ENCODE measurements at regions not wholly inside any gene's neighbourhood (a gene's known extent, or its start where the extent isn't known, plus 50 kb on each side); places are given as distances from the start of the nearest gene placed in this dataset.

DNA sequence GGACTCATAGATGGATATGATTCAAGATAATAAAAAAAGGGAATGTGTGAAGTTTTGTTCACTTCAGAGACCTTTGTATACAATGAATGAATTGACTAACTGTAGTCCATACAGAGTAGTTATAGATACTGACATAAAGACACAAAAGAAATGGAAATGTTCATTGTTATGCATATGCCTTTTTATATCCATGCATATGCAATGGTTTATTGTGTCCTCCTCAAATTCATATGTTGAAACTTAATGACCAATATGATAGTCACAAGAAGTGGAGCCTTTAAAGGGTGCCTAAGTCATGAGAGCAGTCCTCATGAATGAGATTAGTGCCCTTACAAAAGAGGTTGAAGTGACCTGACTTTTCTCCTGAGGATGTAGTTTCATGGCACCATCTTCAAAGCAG lies 467.5 kb upstream of the NDST4 start:
- Histone ChIP-seq H2AFZ (ENCODE audit: low read length) (no peak overlapping the region), H3K36me3 (ENCODE audit: control insufficient read depth, insufficient read depth, low read length) (no peaks in the 10 kb centered on the region), H3K9me3 (ENCODE audit: control insufficient read depth, insufficient read depth, low read depth, low read length) (no peaks in the 10 kb centered on the region), H3K79me2 (ENCODE audit: control insufficient read depth, insufficient read depth, low read length) (no peaks in the 10 kb centered on the region), H3K4me1 (ENCODE audit: control insufficient read depth, extremely low read depth, insufficient read depth, low read length) (no peaks in the 10 kb centered on the region), H4K20me1 (ENCODE audit: control insufficient read depth, extremely low read depth, insufficient read depth, low read length) (no peaks in the 10 kb centered on the region), H3K9ac (ENCODE audit: insufficient read depth, low read length) (no peak overlapping the region), H3K4me3 (replicated peaks in 1 of 4; ENCODE audit: control extremely low read depth in 1 of 4, insufficient read depth in 1 of 4, low read depth in 3 of 4, low read length in 4 of 4) (no peak overlapping the region), H3K4me2 (ENCODE audit: extremely low read depth, insufficient read depth, low read length) (no peak overlapping the region), H3K27ac (ENCODE audit: insufficient read depth, low read length) (no peak overlapping the region), H3K27me3 (ENCODE audit: control insufficient read depth, insufficient read depth, low read length) (no peaks in the 10 kb centered on the region)
- no peak for DNase-seq (ENCODE audit: low read depth in 2 of 2)
- TF ChIP-seq EZH2 (IDR thresholded peaks at IDR 0.05; ENCODE audit: low read length, missing control alignments) = no peak
- TF ChIP-seq, protein P1, sequence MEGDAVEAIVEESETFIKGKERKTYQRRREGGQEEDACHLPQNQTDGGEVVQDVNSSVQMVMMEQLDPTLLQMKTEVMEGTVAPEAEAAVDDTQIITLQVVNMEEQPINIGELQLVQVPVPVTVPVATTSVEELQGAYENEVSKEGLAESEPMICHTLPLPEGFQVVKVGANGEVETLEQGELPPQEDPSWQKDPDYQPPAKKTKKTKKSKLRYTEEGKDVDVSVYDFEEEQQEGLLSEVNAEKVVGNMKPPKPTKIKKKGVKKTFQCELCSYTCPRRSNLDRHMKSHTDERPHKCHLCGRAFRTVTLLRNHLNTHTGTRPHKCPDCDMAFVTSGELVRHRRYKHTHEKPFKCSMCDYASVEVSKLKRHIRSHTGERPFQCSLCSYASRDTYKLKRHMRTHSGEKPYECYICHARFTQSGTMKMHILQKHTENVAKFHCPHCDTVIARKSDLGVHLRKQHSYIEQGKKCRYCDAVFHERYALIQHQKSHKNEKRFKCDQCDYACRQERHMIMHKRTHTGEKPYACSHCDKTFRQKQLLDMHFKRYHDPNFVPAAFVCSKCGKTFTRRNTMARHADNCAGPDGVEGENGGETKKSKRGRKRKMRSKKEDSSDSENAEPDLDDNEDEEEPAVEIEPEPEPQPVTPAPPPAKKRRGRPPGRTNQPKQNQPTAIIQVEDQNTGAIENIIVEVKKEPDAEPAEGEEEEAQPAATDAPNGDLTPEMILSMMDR (conservative IDR thresholded peaks at IDR 0.05 in 1 of 2, IDR thresholded peaks at IDR 0.05 in 1 of 2; ENCODE audit: low read depth in 1 of 2, low read length in 2 of 2) = no peak

DNA sequence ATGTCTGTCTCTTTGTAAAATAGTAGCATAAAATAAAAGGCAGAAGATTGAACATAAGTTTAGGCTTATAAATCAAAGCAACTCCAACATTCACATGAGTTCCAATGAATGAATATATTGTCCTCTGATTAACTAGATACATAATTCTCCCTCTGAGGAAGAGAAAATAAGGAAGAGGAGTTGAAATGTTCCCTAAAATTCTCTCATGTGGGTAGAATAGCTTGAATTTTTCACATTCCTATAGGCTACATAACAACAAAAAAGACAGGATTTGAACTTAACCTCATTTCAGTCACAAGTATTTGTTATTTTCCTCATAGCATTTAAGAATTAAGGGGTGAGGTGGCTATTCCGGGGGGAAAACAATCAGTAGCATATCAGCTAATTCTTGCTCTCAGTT lies 462.4 kb upstream of the NDST4 start:
- Histone ChIP-seq H3K4me3 (replicated peaks in 1 of 4; ENCODE audit: control extremely low read depth in 1 of 4, insufficient read depth in 1 of 4, low read depth in 3 of 4, low read length in 4 of 4) (no peak overlapping the region), H3K27me3 (ENCODE audit: control insufficient read depth, insufficient read depth, low read length) (no peaks in the 10 kb centered on the region), H3K27ac (ENCODE audit: insufficient read depth, low read length) (no peak overlapping the region), H3K9ac (ENCODE audit: insufficient read depth, low read length) (no peak overlapping the region), H3K36me3 (ENCODE audit: control insufficient read depth, insufficient read depth, low read length) (no peaks in the 10 kb centered on the region), H2AFZ (ENCODE audit: low read length) (no peak overlapping the region), H3K4me1 (ENCODE audit: control insufficient read depth, extremely low read depth, insufficient read depth, low read length) (no peaks in the 10 kb centered on the region), H3K79me2 (ENCODE audit: control insufficient read depth, insufficient read depth, low read length) (no peaks in the 10 kb centered on the region), H4K20me1 (ENCODE audit: control insufficient read depth, extremely low read depth, insufficient read depth, low read length) (no peaks in the 10 kb centered on the region), H3K4me2 (ENCODE audit: extremely low read depth, insufficient read depth, low read length) (no peak overlapping the region), H3K9me3 (ENCODE audit: control insufficient read depth, insufficient read depth, low read depth, low read length) (no peaks in the 10 kb centered on the region)
- no peak for DNase-seq (ENCODE audit: low read depth in 2 of 2)
- TF ChIP-seq, protein P1 (conservative IDR thresholded peaks at IDR 0.05 in 1 of 2, IDR thresholded peaks at IDR 0.05 in 1 of 2; ENCODE audit: low read depth in 1 of 2, low read length in 2 of 2) = no peak
- TF ChIP-seq EZH2 (IDR thresholded peaks at IDR 0.05; ENCODE audit: low read length, missing control alignments) = no peak

DNA sequence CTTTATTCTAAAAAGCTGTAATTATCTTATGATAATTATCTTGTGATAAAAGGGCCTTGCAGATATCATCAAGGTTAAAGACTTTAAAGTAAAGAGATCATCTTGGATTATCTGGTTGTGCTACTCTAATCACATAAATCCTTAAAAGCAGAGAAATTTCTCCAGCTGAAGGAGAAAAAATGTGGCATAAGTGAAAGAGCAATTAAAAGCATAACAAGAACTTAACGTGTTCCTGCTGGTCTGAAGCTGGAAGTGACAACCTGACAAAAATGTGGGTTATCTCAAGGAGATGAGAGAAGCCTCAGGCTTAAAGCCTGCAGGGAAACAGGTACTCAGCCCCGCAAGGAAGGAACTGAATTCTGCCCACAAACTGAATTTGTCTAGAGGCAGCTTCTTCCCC lies 449.1 kb upstream of the NDST4 start:
- Histone ChIP-seq H3K36me3 (ENCODE audit: control insufficient read depth, insufficient read depth, low read length) (no peaks in the 10 kb centered on the region), H3K27me3 (ENCODE audit: control insufficient read depth, insufficient read depth, low read length) (no peaks in the 10 kb centered on the region), H3K4me3 (replicated peaks in 1 of 4; ENCODE audit: control extremely low read depth in 1 of 4, insufficient read depth in 1 of 4, low read depth in 3 of 4, low read length in 4 of 4) (no peak overlapping the region), H3K4me2 (ENCODE audit: extremely low read depth, insufficient read depth, low read length) (no peak overlapping the region), H3K9me3 (ENCODE audit: control insufficient read depth, insufficient read depth, low read depth, low read length) (no peaks in the 10 kb centered on the region), H3K27ac (ENCODE audit: insufficient read depth, low read length) (no peak overlapping the region), H3K4me1 (ENCODE audit: control insufficient read depth, extremely low read depth, insufficient read depth, low read length) (no peaks in the 10 kb centered on the region), H2AFZ (ENCODE audit: low read length) (no peak overlapping the region), H4K20me1 (ENCODE audit: control insufficient read depth, extremely low read depth, insufficient read depth, low read length) (no peaks in the 10 kb centered on the region), H3K79me2 (ENCODE audit: control insufficient read depth, insufficient read depth, low read length) (no peaks in the 10 kb centered on the region), H3K9ac (ENCODE audit: insufficient read depth, low read length) (no peak overlapping the region)
- no peak for DNase-seq (ENCODE audit: low read depth in 2 of 2)
- no peak for TF ChIP-seq EZH2 (IDR thresholded peaks at IDR 0.05; ENCODE audit: low read length, missing control alignments)
- TF ChIP-seq, protein P1 (conservative IDR thresholded peaks at IDR 0.05 in 1 of 2, IDR thresholded peaks at IDR 0.05 in 1 of 2; ENCODE audit: low read depth in 1 of 2, low read length in 2 of 2) = no peak
